GM21447 (cell line): ENCODE measurements at regions not wholly inside any gene's neighbourhood (a gene's known extent, or its start where the extent isn't known, plus 50 kb on each side); places are given as distances from the start of the nearest gene placed in this dataset.

Experiments
- ATAC-seq: cut with Tn5 transposase; IDR thresholded peaks from one replicate; pipeline ENCODE4 v1.9.1; 2021; ENCODE audit not compliant: unreplicated experiment

- no peak for ATAC-seq
Observed at GRCh38 chr2:118254116-118254515, 165.8 kb downstream of the INSIG2 start.

GRCh38 chr2:118251427-118251826, 163.2 kb downstream of the INSIG2 start:
- no peak for ATAC-seq

- ATAC-seq: no peak
Observed at GRCh38 chr2:118250463-118250862, 162.2 kb downstream of the INSIG2 start.

- ATAC-seq: peak; percentile 11
Observed at GRCh38 chr2:118250001-118250400, 161.7 kb downstream of the INSIG2 start.

- peak; percentile 83 for ATAC-seq
Observed at GRCh38 chr2:118249531-118249930, 161.3 kb downstream of the INSIG2 start.

- no peak for ATAC-seq
Observed at GRCh38 chr2:118246726-118247125, 158.5 kb downstream of the INSIG2 start.

- no peak for ATAC-seq
Observed at GRCh38 chr2:118246079-118246478, 157.8 kb downstream of the INSIG2 start.

GRCh38 chr2:118244686-118245085, 156.4 kb downstream of the INSIG2 start:
- ATAC-seq: no peak

- no peak for ATAC-seq
Observed at GRCh38 chr2:118243031-118243430, 154.8 kb downstream of the INSIG2 start.

- ATAC-seq: peak; percentile 85
Observed at GRCh38 chr2:118242216-118242615, 153.9 kb downstream of the INSIG2 start.

- ATAC-seq: no peak
Observed at GRCh38 chr2:118241128-118241527, 152.9 kb downstream of the INSIG2 start.

- ATAC-seq: no peak
Observed at GRCh38 chr2:118240276-118240675, 152.0 kb downstream of the INSIG2 start.

- ATAC-seq: no peak
Observed at GRCh38 chr2:118239284-118239683, 151.0 kb downstream of the INSIG2 start.

GRCh38 chr2:118237451-118237850, 149.2 kb downstream of the INSIG2 start:
- no peak for ATAC-seq

- no peak for ATAC-seq
Observed at GRCh38 chr2:118232796-118233195, 144.5 kb downstream of the INSIG2 start.

- no peak for ATAC-seq
Observed at GRCh38 chr2:118232391-118232790, 144.1 kb downstream of the INSIG2 start.

GRCh38 chr2:118231759-118232158, 143.5 kb downstream of the INSIG2 start:
- no peak for ATAC-seq

- ATAC-seq: no peak
Observed at GRCh38 chr2:118227698-118228508, 139.6 kb downstream of the INSIG2 start.

GRCh38 chr2:118225666-118226065, 137.4 kb downstream of the INSIG2 start:
- ATAC-seq: no peak

GRCh38 chr2:118224895-118225311, 136.6 kb downstream of the INSIG2 start:
- ATAC-seq: peak; percentile 29

- ATAC-seq: peak; percentile 44
Observed at GRCh38 chr2:118223992-118224894, 136.0 kb downstream of the INSIG2 start.

GRCh38 chr2:118223511-118223991, 135.3 kb downstream of the INSIG2 start:
- ATAC-seq: peak; percentile 13
